Psoas muscle (tissue), 7 donors: ENCODE measurements at regions not wholly inside any gene's neighbourhood (a gene's known extent, or its start where the extent isn't known, plus 50 kb on each side); places are given as distances from the start of the nearest gene placed in this dataset.
A peak's percentile ranks its signal among the peaks of the same experiment; 100 is the strongest.

Source experiments
- ATAC-seq, 4 donors: fragments of 200-7000 bp; cut with Tn5 transposase; one replicate each; pipeline ENCODE4 v1.9.1; 2020; ENCODE audit warnings: moderate library complexity in 3 of 4, mild to moderate bottlenecking in 2 of 4
- DNase-seq, 2 donors: peaks; one replicate each; pipeline ENCODE4 v3.0.0-alpha.2; 2020
- H3K27ac ChIP-seq: fragments of 200-600 bp; one replicate; pipeline ENCODE4 v1.8.0; 2022
- H3K27me3 ChIP-seq, 3 donors: fragments of 200-600 bp in 1 of 3; one replicate each; pipeline versions ENCODE4 v1.6.1 to v1.8.0; 2013 to 2022; ENCODE audit warnings: low read length in 2 of 3, mild to moderate bottlenecking in 2 of 3, moderate library complexity in 1 of 3; ENCODE audit not compliant: insufficient read depth in 3 of 3
- H3K36me3 ChIP-seq, 2 donors: fragments of 200-600 bp in 1 of 2; one replicate each; pipeline versions ENCODE4 v1.6.1 to v1.8.0; 2013 to 2022; ENCODE audit warnings: low read depth in 1 of 2, mild to moderate bottlenecking in 1 of 2, moderate library complexity in 1 of 2; ENCODE audit not compliant: insufficient read depth in 1 of 2
- H3K4me1 ChIP-seq: fragments of 200-600 bp; one replicate; pipeline ENCODE4 v1.8.0; 2022
- H3K4me3 ChIP-seq: fragments of 200-600 bp; one replicate; pipeline ENCODE4 v1.8.0; 2022; ENCODE audit warnings: mild to moderate bottlenecking
- H3K9me3 ChIP-seq: fragments of 200-600 bp; one replicate; pipeline ENCODE4 v1.8.0; 2022
- WGBS, 3 donors: extraction: QIAGEN DNeasy Blood & Tissue Kit; methylation state at CpG; one replicate each; pipeline versions ENCODE4 v1.1.6 to v1.1.7; 2013; 5-methylcytosine and 5-hydroxymethylcytosine counted together
- intact Hi-C, 2 donors: fragments of 100-400 bp; cut with DNase I; formaldehyde crosslinking; loops; one replicate each; pipeline versions ENCODE4 v1.11.0 to v1.14.2; 2022
- TF ChIP-seq, protein P1 (sequence below): fragments of 200-600 bp; IDR thresholded peaks from one replicate; pipeline ENCODE4 v1.8.0; 2022; ENCODE audit warnings: antibody characterized with exemption
- donor health status: healthy with polysubstance abuse.
- donor health status: DM: no; HTN: no; CAD: no; lungs with moderate emphysema.
- donor health status: Bipolar disorder and iron deficiency.
- donor health status: healthy.
- donor health status: DM: yes; HTN: yes; CAD: no.
- donor health status: DM: no; HTN: no; CAD: no.
- donor health status: DM: yes; HTN: yes; CAD: no.

DNA sequence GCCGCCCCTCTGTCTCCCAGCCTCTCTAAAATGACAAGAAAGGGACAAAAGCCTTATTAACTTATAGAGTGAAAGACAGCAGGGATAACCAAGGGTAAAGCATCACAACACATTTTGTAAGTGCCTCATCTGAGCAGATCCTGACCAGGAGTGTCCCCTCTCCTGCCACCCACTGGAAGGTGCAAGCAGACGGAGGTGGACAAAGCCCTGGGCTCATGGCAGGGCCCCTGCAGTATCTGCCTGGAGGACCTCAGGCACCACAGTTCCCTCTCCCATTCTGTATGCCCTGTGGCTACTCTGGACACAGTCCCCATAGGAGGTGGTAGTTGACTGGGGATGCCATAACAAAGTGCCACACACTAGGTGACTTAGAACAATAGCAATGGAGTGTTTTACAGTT, 319.8 kb downstream of the GADD45G start:
- Histone ChIP-seq H3K4me3 (no peak overlapping the region), H3K9me3 (no peaks in the 10 kb centered on the region), H3K27ac (no peak overlapping the region), H3K27me3 (no peaks in the 10 kb centered on the region), H3K4me1 (peaks cover 10% of the 10 kb centered on the region), H3K36me3 (no peaks in the 10 kb centered on the region)
- WGBS, 3 donors, result 94 to 100% (median 99%) methylated on average over 2 of the region's 2 CpGs
- TF ChIP-seq, protein P1, sequence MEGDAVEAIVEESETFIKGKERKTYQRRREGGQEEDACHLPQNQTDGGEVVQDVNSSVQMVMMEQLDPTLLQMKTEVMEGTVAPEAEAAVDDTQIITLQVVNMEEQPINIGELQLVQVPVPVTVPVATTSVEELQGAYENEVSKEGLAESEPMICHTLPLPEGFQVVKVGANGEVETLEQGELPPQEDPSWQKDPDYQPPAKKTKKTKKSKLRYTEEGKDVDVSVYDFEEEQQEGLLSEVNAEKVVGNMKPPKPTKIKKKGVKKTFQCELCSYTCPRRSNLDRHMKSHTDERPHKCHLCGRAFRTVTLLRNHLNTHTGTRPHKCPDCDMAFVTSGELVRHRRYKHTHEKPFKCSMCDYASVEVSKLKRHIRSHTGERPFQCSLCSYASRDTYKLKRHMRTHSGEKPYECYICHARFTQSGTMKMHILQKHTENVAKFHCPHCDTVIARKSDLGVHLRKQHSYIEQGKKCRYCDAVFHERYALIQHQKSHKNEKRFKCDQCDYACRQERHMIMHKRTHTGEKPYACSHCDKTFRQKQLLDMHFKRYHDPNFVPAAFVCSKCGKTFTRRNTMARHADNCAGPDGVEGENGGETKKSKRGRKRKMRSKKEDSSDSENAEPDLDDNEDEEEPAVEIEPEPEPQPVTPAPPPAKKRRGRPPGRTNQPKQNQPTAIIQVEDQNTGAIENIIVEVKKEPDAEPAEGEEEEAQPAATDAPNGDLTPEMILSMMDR, result no peak
- DNase-seq, result no peak
- intact Hi-C loops, result loop anchor here (5.0 kb wide), 2 partner anchors 173 to 322 kb away; no protein-coding TSS in a partner anchor
- ATAC-seq, result peak in 1 of 4 donors; percentile 22

- no peak for DNase-seq
- no peak overlapping the region for H3K4me3 ChIP-seq
- TF ChIP-seq, protein P1, result no peak
- ATAC-seq, result no peak
- no peaks in the 10 kb centered on the region for H3K36me3 ChIP-seq
- H3K27ac ChIP-seq, result no peak overlapping the region
- H3K9me3 ChIP-seq, result no peaks in the 10 kb centered on the region
- 87 to 96% (median 93%) methylated on average over 5 of the region's 5 CpGs for WGBS, 3 donors
- no peaks in the 10 kb centered on the region for H3K27me3 ChIP-seq
- H3K4me1 ChIP-seq, result peaks cover 19% of the 10 kb centered on the region
- intact Hi-C loops, result no loop called here
These were observed 321.4 kb downstream of the GADD45G start for GRCh38 chr9:89926167-89926566.

- Histone ChIP-seq H3K4me3 (no peak overlapping the region), H3K9me3 (no peaks in the 10 kb centered on the region), H3K27me3 (no peaks in the 10 kb centered on the region), H3K27ac (no peak overlapping the region), H3K4me1 (peaks cover 19% of the 10 kb centered on the region), H3K36me3 (no peaks in the 10 kb centered on the region)
- ATAC-seq (no peak), DNase-seq (no peak)
- TF ChIP-seq, protein P1, result no peak
- 72 to 77% (median 73%) methylated on average over 7 of the region's 7 CpGs for WGBS, 3 donors
- intact Hi-C loops, result no loop called here
These were observed 321.9 kb downstream of the GADD45G start for GRCh38 chr9:89926691-89927220.

DNA sequence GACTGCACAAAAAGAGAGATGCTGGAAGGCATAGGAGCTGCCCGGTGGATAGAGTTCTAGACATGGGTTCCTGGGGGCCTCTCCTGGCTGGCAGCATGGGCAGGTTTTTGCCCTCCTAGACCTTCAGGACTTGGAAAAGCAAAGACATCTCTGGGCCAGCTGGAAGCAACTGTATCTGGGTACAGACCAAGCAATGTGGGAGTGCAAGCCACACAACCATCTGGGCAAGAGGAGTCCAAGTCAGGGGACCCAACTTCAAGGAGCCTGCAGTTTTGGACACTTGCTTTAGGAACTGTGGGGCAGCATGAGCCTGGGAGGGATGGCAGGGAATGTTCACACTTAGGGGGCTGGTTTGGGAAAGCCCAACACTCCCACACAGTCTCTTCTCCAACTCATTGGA, 323.3 kb downstream of the GADD45G start:
- 33 to 53% (median 50%) methylated on average over 1 of the region's 1 CpG for WGBS, 3 donors
- TF ChIP-seq, protein P1, result no peak
- H3K27ac ChIP-seq, result no peak overlapping the region
- no peaks in the 10 kb centered on the region for H3K9me3 ChIP-seq
- H3K27me3 ChIP-seq, result no peaks in the 10 kb centered on the region
- no peak overlapping the region for H3K4me3 ChIP-seq
- H3K36me3 ChIP-seq, result no peaks in the 10 kb centered on the region
- peaks cover 19% of the 10 kb centered on the region for H3K4me1 ChIP-seq
- DNase-seq (no peak), ATAC-seq (no peak)
- intact Hi-C loops, result no loop called here
